Non-pigmented ciliary epithelial cell (primary cell): ENCODE measurements at regions not wholly inside any gene's neighbourhood (a gene's known extent, or its start where the extent isn't known, plus 50 kb on each side); places are given as distances from the start of the nearest gene placed in this dataset.
A peak's percentile ranks its signal among the peaks of the same experiment; 100 is the strongest.

Source experiments
- DNase-seq: peaks from one replicate; pipeline ENCODE4 v3.0.0-alpha.2; 2010; ENCODE audit warnings: low read depth

- no peak for DNase-seq
Measured at GRCh38 chr14:62283837-62284236, 521.6 kb downstream of the SNAPC1 start.

GRCh38 chr14:62289471-62289870 is 527.3 kb downstream of the SNAPC1 start:
- no peak for DNase-seq

- DNase-seq: no peak
Measured at GRCh38 chr14:62301080-62301479, 538.9 kb downstream of the SNAPC1 start.

DNA sequence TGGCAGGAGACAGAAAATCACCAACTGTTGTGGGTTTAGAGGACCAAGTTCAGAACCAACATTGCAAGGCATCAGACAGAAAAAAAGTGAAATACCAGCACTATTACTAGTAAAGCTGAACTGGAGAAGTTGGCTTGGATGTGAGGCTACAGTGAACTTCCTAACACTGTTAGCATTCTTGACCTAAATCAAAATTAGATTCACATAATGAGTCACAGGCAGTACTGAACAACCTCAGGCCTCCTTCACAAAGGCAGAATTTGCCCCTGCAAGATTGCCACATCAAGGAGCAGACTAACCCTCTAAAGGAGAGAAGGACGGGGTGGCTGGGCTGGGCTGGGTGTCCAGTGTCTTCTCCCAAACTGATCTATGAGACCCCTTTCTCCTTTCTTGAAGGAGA is 539.7 kb downstream of the SNAPC1 start:
- no peak for DNase-seq

- DNase-seq: no peak
Measured at GRCh38 chr14:62303437-62303836, 541.2 kb downstream of the SNAPC1 start.

DNA sequence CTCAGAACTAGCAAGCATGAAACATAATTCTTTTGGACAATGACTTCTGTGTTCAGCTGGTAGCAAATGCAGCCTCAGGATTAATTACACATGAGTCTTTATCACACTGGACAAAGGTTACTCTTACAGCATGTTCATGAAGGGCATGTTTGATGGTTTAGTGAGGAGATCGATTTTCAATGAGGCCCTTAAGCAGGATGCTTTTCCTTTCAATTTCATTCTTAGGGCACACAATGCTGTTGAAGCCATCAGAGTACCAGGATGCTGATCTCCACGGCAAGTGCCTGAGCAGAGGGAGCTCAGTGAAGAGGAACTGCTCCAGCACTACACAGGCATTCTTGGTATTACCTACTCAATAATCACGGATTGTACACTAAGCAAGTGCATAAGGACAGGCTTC is 542.0 kb downstream of the SNAPC1 start:
- no peak for DNase-seq

GRCh38 chr14:62307844-62308243 is 545.6 kb downstream of the SNAPC1 start:
- DNase-seq: no peak

- no peak for DNase-seq
Measured at GRCh38 chr14:62308316-62308715, 546.1 kb downstream of the SNAPC1 start.

DNA sequence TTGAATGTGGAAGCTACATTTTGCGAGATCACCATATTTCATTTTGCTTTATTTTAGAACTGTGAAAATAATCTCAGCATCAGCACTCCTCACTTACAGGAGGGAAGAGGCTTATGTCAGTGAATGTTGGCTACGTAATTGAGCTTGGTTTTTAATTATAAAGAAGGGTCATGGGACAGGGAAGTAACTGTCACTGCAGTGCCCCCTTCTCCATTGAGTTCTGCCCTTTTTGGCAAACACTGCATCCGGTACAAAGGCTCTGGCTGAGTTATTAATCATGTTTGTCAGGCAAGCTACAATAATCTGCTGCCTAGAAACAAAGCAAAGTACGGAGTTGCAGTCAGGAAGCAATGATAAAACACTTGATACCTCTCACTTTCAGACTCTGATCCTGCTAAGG is 546.7 kb downstream of the SNAPC1 start:
- DNase-seq: no peak

- no peak for DNase-seq
Measured at GRCh38 chr14:62313212-62313611, 551.0 kb downstream of the SNAPC1 start.

GRCh38 chr14:62314221-62314620 is 552.0 kb downstream of the SNAPC1 start:
- no peak for DNase-seq

GRCh38 chr14:62314871-62315270 is 552.7 kb downstream of the SNAPC1 start:
- DNase-seq: no peak

GRCh38 chr14:62315631-62316030 is 553.4 kb downstream of the SNAPC1 start:
- DNase-seq: no peak

- no peak for DNase-seq
Measured at GRCh38 chr14:62322216-62322615, 560.0 kb downstream of the SNAPC1 start.

GRCh38 chr14:62329427-62329826 is 567.2 kb downstream of the SNAPC1 start:
- DNase-seq: peak; percentile 11

- no peak for DNase-seq
Measured at GRCh38 chr14:62347562-62348011, 585.4 kb downstream of the SNAPC1 start.

DNA sequence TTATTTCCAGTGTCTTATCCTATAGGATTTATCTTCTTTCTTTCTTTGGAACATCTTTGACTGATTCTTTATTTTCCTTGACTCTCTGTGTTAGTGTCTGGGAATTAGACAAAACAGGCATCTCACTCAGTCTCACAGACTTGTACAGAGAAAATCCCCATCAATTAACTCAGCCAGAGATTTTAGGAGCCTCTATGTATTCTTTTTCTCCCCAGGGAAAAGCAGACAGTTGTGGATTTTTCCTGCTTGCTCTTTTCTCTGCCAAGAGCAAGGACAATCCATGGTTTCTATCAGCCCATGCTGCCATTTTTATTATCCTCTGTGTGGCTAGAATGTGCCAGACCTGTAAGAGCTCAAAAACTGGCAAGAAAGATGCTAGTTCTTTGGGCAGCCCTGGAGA is 595.1 kb downstream of the SNAPC1 start:
- DNase-seq: no peak

- DNase-seq: no peak
Measured at GRCh38 chr14:62364161-62364560, 601.9 kb downstream of the SNAPC1 start.

DNA sequence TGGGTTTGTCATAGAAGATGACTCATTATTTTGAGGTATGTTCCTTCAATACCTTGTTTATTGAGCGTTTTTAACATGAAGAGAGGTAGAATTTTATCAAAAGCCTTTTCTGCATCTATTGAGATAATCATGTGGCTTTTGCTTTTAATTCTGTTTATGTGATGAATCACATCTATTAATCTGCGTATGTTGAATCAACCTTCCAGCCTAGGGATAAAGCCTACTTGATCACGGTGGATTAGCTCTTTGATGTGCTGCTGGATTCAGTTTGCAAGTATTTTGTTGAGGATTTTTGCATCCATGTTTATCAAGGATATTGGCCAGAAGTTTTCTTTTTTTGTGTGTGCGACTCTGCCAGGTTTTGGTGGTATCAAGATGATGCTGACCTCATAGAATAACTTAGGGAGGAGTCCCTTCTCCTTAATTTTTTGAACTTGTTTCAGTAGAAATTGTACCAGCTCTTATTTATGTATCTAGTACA is 602.6 kb downstream of the SNAPC1 start:
- DNase-seq: no peak

GRCh38 chr14:62369919-62370560 is 607.8 kb downstream of the SNAPC1 start:
- no peak for DNase-seq

DNA sequence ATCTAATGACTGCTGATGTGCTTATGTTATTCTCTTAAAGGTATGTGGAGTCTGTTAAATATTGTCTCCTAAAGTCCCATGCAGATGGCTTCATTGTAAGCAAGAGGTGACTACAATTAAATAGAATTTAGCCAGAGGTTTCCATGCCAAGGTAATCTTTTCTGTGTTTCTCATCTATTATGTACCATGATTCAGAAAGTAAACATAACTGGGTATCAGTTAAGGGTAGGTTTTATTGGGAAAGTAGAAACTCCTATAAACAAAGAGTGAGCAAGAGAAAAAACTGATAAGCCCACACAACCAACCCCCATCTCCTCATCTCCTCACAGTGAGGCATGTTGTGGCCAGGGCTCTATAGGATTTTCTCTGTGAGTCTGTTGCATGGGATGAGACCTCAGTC is 611.7 kb downstream of the SNAPC1 start:
- no peak for DNase-seq

DNA sequence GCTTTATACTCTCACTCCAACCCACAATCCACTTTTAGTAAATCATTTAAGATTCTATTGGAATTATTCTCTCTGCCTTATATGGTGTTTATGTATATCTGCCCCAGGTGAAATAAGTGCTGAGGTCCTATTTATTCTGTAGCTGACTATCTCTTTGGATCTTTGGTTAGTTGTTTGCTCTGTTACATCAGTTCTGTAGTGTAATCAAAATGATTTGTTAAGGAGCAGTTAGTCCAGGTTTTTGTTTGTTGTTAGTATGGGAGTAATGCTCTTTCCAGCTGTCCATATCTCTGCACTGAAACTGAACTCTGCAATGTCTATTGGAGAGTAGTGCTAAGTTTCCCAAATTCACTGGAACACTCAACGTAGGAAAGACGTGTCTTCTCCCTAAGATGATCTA is 615.8 kb downstream of the SNAPC1 start:
- DNase-seq: no peak

- no peak for DNase-seq
Measured at GRCh38 chr14:62381311-62382070, 619.3 kb downstream of the SNAPC1 start.

- DNase-seq: no peak
Measured at GRCh38 chr14:62409169-62409568, 636.1 kb downstream of the KCNH5 start.
